ENCODE measurements at regions not wholly inside any gene's neighbourhood (a gene's known extent, or its start where the extent isn't known, plus 50 kb on each side); places are given as distances from the start of the nearest gene placed in this dataset.

DNA sequence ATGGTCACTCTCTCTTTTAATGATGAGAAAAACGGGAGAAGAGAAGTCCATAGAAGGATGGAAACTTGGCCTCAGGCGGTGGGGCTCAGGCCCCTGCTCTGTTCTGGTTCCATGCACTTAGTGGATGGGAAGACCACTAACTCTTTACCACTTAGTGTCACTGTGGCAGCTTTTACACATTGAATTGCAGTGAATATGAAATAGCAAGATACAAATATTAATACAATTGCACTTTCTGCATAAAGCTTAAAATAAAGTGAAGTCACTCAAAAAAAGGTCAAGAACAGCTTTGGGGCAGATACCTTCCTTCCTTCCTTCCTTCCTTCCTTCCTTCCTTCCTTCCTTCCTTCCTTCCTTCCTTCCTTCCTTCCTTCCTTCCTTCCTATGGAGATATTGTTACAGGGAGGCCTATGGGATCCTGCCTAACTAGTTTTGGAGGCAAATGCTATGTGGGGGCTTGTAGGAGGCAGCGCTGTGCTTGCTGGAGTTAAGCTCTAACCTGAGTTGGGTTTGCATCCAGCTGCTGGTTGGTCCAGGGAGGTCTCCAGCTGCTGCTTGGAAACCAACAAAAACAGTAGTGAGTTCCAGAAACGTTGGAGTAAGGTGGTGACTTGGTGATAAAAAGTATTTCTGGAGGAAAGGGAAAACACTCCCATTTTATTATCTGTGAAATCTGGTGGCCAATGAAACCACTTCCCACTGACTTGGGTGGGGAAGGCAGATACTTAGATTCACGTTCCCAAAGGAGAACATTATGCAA is 62.3 kb upstream of the NKX2-2 start:
- DNase-seq, result no peak

DNA sequence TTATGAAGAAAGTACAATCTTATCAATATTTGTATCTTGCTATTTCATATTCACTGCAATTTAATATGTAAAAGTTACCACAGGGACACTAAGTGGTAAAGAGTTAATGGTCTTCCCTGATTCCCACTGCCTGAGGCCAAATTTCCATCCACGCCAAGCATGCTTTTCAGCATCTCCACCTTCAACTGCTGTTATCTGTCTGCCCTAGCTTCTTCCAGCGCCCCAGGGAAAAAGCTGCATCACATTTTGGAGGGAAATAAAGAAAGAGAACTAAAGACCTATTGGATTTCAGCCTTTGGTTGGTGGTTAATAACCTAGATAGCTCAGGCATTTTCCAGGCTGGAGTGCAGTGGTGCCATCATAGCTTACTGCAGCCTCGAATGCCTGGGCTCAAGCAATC is 61.3 kb upstream of the NKX2-2 start:
- DNase-seq, result no peak

DNA sequence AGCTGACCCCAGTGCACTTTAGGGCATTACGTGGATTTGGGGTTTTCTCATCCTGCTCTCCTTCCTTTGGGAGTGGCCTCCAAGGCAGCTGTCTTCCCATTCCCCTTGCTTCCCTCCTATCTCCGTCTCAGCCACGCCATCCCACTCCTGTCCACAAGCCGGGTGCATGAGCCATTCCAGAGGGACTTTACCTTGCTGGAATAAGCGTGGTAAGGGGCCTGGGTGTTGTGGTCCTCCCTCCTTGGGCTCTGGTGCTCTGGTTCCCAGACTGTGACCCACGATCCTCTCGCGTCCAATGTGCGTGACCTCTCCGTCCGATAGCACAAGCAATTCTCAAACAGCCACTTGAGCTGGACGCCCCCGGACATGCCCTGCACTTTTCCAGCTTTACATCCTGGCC is 60.6 kb upstream of the NKX2-2 start:
- DNase-seq, result no peak

DNA sequence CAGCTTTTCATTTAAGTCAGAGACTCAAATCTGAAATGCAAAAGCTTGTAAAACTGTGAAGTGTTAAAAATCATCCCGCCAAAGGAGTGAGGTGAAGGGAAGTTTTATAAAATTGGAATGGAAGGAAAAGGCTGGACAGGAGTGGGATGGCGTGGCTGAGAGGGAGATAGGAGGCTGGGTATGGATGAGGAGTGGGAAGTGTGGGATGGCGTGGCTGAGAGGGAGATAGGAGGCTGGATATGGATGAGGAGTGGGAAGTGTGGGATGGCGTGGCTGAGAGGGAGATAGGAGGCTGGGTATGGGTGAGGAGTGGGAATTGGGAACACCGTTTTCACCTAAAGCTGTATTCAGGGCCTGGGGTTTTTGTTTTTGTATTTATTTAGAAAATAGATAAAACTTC is 59.4 kb upstream of the NKX2-2 start:
- DNase-seq, result no peak

DNA sequence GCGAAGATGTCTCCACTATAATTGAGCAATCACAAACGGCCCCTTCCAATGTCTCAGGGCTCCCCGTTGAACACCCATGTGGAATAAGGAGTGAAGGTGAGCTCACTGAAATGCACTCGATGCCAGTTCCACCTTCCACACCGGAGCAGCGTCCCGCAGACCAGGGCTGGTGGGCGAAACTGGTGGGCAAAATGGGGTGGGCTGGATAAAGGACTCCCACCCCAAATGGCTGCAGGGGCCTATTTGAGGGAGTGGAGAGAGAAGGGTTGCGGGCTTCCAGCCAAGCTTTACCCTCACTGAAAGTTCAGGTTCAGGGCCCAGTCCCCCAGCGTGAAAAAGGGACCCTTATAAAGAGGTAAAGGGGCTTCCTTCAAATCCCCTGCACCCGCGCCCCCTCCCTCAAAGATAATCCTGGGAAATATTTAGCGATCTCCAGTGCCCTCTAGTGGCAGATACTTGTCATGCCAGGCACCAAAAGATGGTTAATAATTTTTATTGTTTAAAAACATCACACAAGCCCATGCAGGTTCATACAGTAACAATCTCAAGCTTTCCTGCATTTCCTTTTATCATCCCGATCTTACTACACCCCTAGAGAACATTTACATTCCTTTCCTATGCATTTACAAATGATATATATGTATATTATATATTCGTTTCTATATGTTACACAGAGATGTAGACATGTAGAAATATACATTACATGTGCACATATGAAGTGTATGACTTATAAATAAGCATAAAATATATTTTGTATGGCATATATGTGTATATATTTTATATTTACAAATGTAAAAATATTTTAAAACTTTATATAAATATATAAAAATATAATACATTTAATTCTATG is 58.2 kb upstream of the NKX2-2 start:
- peak; percentile 12 to 50 (median 15) for DNase-seq

DNA sequence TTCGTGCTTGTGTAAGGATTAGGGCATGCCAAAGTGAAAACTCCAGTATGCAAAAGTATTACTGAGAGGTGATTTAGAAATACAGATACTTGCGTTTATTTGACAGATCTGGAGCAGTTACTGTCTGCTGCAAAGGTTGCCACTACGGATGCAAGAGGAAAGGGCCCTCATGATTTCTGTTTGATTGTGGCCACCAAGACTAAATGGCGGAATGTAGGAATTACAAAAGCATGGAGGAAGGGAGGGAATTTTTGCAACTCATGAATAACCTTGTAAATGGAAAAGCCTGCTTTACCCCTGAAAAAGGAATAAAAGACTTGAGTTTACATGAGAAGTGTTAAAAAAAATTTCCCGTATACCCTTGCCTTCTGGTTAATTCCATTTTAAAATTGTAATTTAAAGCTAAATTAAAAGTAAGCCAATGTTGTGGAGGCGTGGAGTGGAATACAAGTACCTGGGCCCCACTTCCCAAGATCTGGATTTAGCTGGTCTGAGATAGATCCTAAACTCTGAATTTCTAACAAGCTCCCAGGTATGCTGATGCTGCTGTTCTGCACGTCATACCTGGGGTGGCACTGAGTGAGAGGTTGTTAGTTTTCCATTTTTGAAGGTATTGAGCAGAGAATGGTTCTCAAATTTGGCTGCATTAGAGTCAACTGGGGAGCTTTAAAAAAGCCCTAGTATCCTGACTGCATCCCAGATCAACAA is 56.6 kb upstream of the NKX2-2 start:
- DNase-seq, result no peak

DNA sequence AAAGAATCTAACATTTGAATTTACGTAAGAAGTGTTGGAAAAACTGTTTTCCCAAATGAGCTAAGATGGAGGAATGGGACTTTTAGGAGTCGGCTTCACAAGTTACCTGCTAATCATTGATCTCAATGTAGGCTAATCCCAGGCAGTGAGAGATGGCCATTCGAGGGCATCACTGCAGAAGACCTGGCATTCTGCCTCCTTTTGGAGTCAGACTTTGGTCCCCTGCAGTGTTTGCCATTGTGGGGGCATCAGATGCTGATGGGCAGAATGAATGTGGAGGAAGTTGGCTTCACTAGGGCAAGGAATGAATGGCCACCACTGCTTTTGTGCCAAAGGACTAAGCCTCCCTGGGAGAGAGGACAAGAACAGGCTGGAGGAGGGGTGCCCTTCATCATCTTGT is 55.7 kb upstream of the NKX2-2 start:
- DNase-seq, result no peak

DNA sequence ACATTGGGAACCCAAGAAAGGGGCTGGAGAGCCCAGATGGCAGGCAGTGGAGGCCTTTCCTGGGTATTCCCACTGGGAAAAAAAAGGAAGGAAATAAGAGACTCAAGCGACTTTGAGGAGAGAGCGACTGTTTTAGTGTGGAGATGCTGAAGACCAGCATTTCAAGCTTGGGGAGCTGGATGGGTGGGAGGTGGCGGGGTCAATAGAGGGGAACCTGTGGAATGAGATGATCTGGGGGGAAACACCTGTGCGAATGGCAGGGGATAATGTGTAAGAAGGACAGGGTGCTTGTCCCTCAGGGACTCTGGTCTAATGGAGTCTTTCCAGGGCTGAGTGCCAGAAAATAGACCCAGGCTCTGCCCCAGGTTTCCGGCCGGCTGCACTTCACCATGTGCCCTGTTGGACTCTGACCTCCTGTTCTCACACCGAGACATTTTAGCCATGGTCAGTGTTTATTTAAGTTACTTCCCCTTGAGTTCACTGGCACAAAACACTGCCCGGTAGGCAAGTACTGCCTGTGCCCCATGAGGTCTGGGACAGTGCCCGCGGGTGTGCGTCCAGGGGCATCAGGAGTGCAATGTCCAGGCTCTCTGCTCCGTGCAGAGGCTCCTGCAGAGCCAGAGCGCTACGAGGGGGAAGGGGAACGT is 50.4 kb upstream of the NKX2-2 start:
- DNase-seq, result no peak

All from suppressor macrophage (primary cell).